ENCODE measurements at regions not wholly inside any gene's neighbourhood (a gene's known extent, or its start where the extent isn't known, plus 50 kb on each side); places are given as distances from the start of the nearest gene placed in this dataset.

DNA sequence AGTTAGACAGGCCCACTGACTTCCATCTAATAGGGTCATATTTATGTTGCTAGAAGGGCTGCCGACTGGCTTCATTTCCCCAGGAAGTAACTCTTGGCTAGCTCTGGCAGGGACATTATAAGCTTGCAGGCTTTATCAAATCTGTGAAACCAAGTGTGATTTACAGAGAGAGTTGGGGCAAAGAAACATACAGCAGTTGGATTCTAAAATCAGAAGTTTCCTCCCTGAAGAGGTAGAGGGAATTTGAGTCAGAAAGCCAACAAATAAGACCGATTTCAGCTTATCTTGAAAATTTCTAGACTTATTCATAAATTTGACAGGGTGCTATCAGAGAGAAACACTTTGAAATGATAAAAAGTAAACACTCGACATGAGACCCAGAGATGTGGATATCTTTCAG is 407.8 kb downstream of the OLFM4 start:
- no peaks in the 10 kb centered on the region for H3K23me2 ChIP-seq (ENCODE audit: insufficient read length, low read depth, low read length, poor library complexity, severe bottlenecking)
- no peak overlapping the region for H2AK5ac ChIP-seq (ENCODE audit: insufficient read length, low read length)
- H3K23ac ChIP-seq (ENCODE audit: insufficient read length, low read depth, low read length), result no peak overlapping the region
- no peak overlapping the region for H4K91ac ChIP-seq (ENCODE audit: insufficient read length, low read depth, low read length)
- H3K4me1 Mint-ChIP-seq, result no peaks in the 10 kb centered on the region
- H3K9me3 Mint-ChIP-seq, result peaks cover 16 to 17% of the 10 kb centered on the region in 2 experiments
- H3K14ac ChIP-seq (ENCODE audit: insufficient read depth, low read length), result no peak overlapping the region
- no peak overlapping the region for H2BK15ac ChIP-seq (ENCODE audit: low read depth, low read length)
- no peak overlapping the region for H2BK20ac ChIP-seq (ENCODE audit: low read depth, low read length, poor library complexity, severe bottlenecking)
- no peaks in the 10 kb centered on the region; the same call in 1 of the 2 replicates for H3K27me3 Mint-ChIP-seq (ENCODE audit: low read depth)
- no peak overlapping the region for H3K56ac ChIP-seq (ENCODE audit: insufficient read length, low read depth, low read length)
- no peak overlapping the region for H3K4me3 Mint-ChIP-seq
- H3K27me3 ChIP-seq (ENCODE audit: insufficient read depth, low read length), result no peaks in the 10 kb centered on the region
- H2BK120ac ChIP-seq (ENCODE audit: low read depth, low read length, poor library complexity, severe bottlenecking), result no peak overlapping the region
- no peaks in the 10 kb centered on the region for H3K9me3 ChIP-seq (ENCODE audit: control insufficient read depth, low read depth, low read length)
- no peaks in the 10 kb centered on the region for H3K79me1 ChIP-seq (ENCODE audit: insufficient read depth, low read depth, low read length, poor library complexity, severe bottlenecking)
- no peaks in the 10 kb centered on the region for H4K20me1 ChIP-seq (ENCODE audit: control insufficient read depth, insufficient read depth, insufficient read length)
- H4K5ac ChIP-seq (ENCODE audit: insufficient read length, low read depth, low read length), result no peak overlapping the region
- no peak for DNase-seq
- no peaks in the 10 kb centered on the region for H3K79me2 ChIP-seq (ENCODE audit: insufficient read depth, low read length)
- H3K4me1 ChIP-seq (ENCODE audit: insufficient read depth, low read length), result no peaks in the 10 kb centered on the region
- H4K8ac ChIP-seq (replicated peaks; ENCODE audit: insufficient read length, low read depth, low read length), result no peak overlapping the region
- no peak overlapping the region for H3K27ac ChIP-seq (ENCODE audit: insufficient read length, low read depth, low read length)
- H3K18ac ChIP-seq (ENCODE audit: insufficient read length, low read depth, low read length), result no peak overlapping the region
- no peak overlapping the region for H3K4ac ChIP-seq (ENCODE audit: low read depth, low read length)
- H3K4me2 ChIP-seq (ENCODE audit: insufficient read depth, insufficient read length, low read length), result no peak overlapping the region
- no peak overlapping the region for H2BK5ac ChIP-seq (ENCODE audit: insufficient read length, low read length)
- no peak overlapping the region for H3T11ph ChIP-seq (ENCODE audit: low read length)
- H3K36me3 Mint-ChIP-seq (ENCODE audit: insufficient read depth in 1 of 3, low read depth in 3 of 3), result peaks cover 5 to 16% (median 10%) of the 10 kb centered on the region in 3 experiments; a peak in 6 of 7 replicates
- TF ChIP-seq, protein P1, sequence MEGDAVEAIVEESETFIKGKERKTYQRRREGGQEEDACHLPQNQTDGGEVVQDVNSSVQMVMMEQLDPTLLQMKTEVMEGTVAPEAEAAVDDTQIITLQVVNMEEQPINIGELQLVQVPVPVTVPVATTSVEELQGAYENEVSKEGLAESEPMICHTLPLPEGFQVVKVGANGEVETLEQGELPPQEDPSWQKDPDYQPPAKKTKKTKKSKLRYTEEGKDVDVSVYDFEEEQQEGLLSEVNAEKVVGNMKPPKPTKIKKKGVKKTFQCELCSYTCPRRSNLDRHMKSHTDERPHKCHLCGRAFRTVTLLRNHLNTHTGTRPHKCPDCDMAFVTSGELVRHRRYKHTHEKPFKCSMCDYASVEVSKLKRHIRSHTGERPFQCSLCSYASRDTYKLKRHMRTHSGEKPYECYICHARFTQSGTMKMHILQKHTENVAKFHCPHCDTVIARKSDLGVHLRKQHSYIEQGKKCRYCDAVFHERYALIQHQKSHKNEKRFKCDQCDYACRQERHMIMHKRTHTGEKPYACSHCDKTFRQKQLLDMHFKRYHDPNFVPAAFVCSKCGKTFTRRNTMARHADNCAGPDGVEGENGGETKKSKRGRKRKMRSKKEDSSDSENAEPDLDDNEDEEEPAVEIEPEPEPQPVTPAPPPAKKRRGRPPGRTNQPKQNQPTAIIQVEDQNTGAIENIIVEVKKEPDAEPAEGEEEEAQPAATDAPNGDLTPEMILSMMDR (conservative IDR thresholded peaks at IDR 0.05), result no peak
- H3K27ac Mint-ChIP-seq, result no peak overlapping the region
- H2BK12ac ChIP-seq (ENCODE audit: insufficient read length, low read depth, low read length), result no peak overlapping the region
- no CpG with 5 or more reads among the region's 3 CpGs for whole genome bisulfite sequencing (ENCODE audit: extremely low coverage, insufficient read length, low lambda C conversion rate)
- H2AFZ ChIP-seq (ENCODE audit: low read length), result no peak overlapping the region
- H3K9ac ChIP-seq (ENCODE audit: extremely low read depth, insufficient read length, low read length), result no peak overlapping the region

Measured in H9 (cell line).